H1 (cell line): ENCODE measurements at regions not wholly inside any gene's neighbourhood (a gene's known extent, or its start where the extent isn't known, plus 50 kb on each side); places are given as distances from the start of the nearest gene placed in this dataset.

Source experiments
- CTCF ChIA-PET: fragments of 300-600 bp; sonication (Branson Sonifier 250); formaldehyde crosslinking; loops from one replicate; lab custom pipeline; 2021; ENCODE audit not compliant: partially characterized antibody; lab: Charles Lee
- POLR2A ChIA-PET: fragments of 300-600 bp; sonication (Branson Sonifier 250); formaldehyde crosslinking; loops from one replicate; lab custom pipeline; 2021; ENCODE audit warnings: inconsistent platforms; ENCODE audit not compliant: partially characterized antibody; lab: Charles Lee
- DNase-seq, 2 experiments: peaks; one replicate each; pipeline versions ENCODE4 v3.0.0 to v3.0.0-alpha.2; 2010 to 2022; ENCODE audit warnings: low spot score in 2 of 2, low read depth in 1 of 2, mixed read lengths in 1 of 2
- FAIRE-seq: peaks from 2 replicates; lab custom pipeline; 2011; peaks lifted over from hg19 to GRCh38; lab: Jason Lieb, UNC
- H2AFZ ChIP-seq: 2 replicates; pipeline ENCODE4 v1.8.1; 2012; ENCODE audit warnings: low read length, inconsistent platforms
- H2AK5ac ChIP-seq: 2 replicates; pipeline ENCODE4 v1.6.1; 2013; ENCODE audit warnings: low read depth, low read length
- H2BK120ac ChIP-seq: replicated peaks from 2 replicates; pipeline ENCODE3; 2013; ENCODE audit warnings: low read depth, low read length, inconsistent platforms
- H2BK12ac ChIP-seq: 2 replicates; pipeline ENCODE4 v1.6.1; 2013; ENCODE audit warnings: low read depth, low read length
- H2BK15ac ChIP-seq: 2 replicates; pipeline ENCODE4 v1.6.1; 2013; ENCODE audit warnings: low read length
- H2BK20ac ChIP-seq: 2 replicates; pipeline ENCODE4 v1.6.1; 2013; ENCODE audit warnings: low read length
- H2BK5ac ChIP-seq: 2 replicates; pipeline ENCODE4 v1.6.1; 2013; ENCODE audit warnings: low read depth, low read length
- H3K14ac ChIP-seq: 2 replicates; pipeline ENCODE4 v1.6.1; 2013; ENCODE audit warnings: inconsistent platforms; ENCODE audit not compliant: insufficient read length
- H3K18ac ChIP-seq: 2 replicates; pipeline ENCODE4 v1.6.1; 2013; ENCODE audit warnings: low read length; ENCODE audit errors: extremely low read depth
- H3K23ac ChIP-seq: 2 replicates; pipeline ENCODE4 v1.6.1; 2013; ENCODE audit warnings: inconsistent platforms; ENCODE audit not compliant: insufficient read length
- H3K23me2 ChIP-seq: 2 replicates; pipeline ENCODE4 v1.6.1; 2013; ENCODE audit warnings: low read depth, low read length
- H3K27ac ChIP-seq: 2 replicates; pipeline ENCODE4 v1.6.1; 2011; ENCODE audit warnings: low read depth, low read length, inconsistent platforms
- H3K27me3 ChIP-seq, 4 experiments: replicated peaks in 1 of 4; 1 replicate in 1 of 4; 2 replicates in 3 of 4; pipeline versions ENCODE4 v1.6.1 to v1.8.1; 2011 to 2013; ENCODE audit warnings: low read length in 3 of 4, mild to moderate bottlenecking in 3 of 4, inconsistent platforms in 2 of 4, mixed read lengths in 2 of 4, moderate library complexity in 1 of 4; ENCODE audit not compliant: control insufficient read depth in 3 of 4, insufficient read depth in 3 of 4; ENCODE audit errors: extremely low read depth in 1 of 4
- H3K36me3 ChIP-seq, 4 experiments: 2 replicates each; pipeline versions ENCODE4 v1.6.1 to v1.8.1; 2011 to 2013; ENCODE audit warnings: mild to moderate bottlenecking in 4 of 4, low read length in 3 of 4, moderate library complexity in 2 of 4, control low read depth in 1 of 4, inconsistent platforms in 1 of 4; ENCODE audit not compliant: insufficient read depth in 4 of 4, control insufficient read depth in 2 of 4
- H3K4ac ChIP-seq: replicated peaks from 2 replicates; pipeline ENCODE3; 2013; ENCODE audit warnings: low read length, low read depth, mixed read lengths, inconsistent platforms; ENCODE audit not compliant: insufficient read length
- H3K4me1 ChIP-seq, 4 experiments: replicated peaks in 1 of 4; 1 replicate in 1 of 4; 2 replicates in 3 of 4; pipeline versions ENCODE4 v1.6.1 to v1.8.1; 2011 to 2013; ENCODE audit warnings: low read length in 3 of 4, inconsistent platforms in 2 of 4, mixed read lengths in 1 of 4; ENCODE audit not compliant: insufficient read depth in 4 of 4, control insufficient read depth in 3 of 4
- H3K4me2 ChIP-seq, 2 experiments: 2 replicates each; pipeline versions ENCODE4 v1.6.1 to v1.8.1; 2011 to 2013; ENCODE audit warnings: low read depth in 2 of 2, low read length in 2 of 2, control low read depth in 1 of 2, inconsistent platforms in 1 of 2, mild to moderate bottlenecking in 1 of 2; ENCODE audit not compliant: insufficient read depth in 1 of 2
- H3K4me3 ChIP-seq, 4 experiments: fragments of 200-600, 300-600 bp in 1 of 4; sonication (generic), shearing (Covaris generic), sonication (Bioruptor Twin) in 1 of 4; 2 replicates each; pipeline versions ENCODE4 v1.5.1 to v1.8.1; 2011 to 2016; ENCODE audit warnings: low read length in 4 of 4, low read depth in 3 of 4, control low read depth in 2 of 4, inconsistent platforms in 2 of 4, mild to moderate bottlenecking in 2 of 4, mixed read lengths in 1 of 4, moderate library complexity in 1 of 4; ENCODE audit not compliant: insufficient read depth in 2 of 4; ENCODE audit errors: extremely low read depth in 1 of 4
- H3K56ac ChIP-seq: replicated peaks from 2 replicates; pipeline ENCODE3; 2013; ENCODE audit warnings: low read depth, mild to moderate bottlenecking, mixed read lengths, low read length, inconsistent platforms; ENCODE audit not compliant: insufficient read length
- H3K79me1 ChIP-seq: 2 replicates; pipeline ENCODE4 v1.6.1; 2013; ENCODE audit warnings: low read depth, low read length, control low read depth
- H3K79me2 ChIP-seq, 2 experiments: 2 replicates each; pipeline versions ENCODE4 v1.6.1 to v1.8.1; 2012 to 2013; ENCODE audit warnings: low read length in 2 of 2, mild to moderate bottlenecking in 2 of 2, inconsistent platforms in 1 of 2; ENCODE audit not compliant: insufficient read depth in 2 of 2, control insufficient read depth in 1 of 2
- H3K9ac ChIP-seq, 4 experiments: replicated peaks in 1 of 4; 1 replicate in 1 of 4; 2 replicates in 3 of 4; pipeline versions ENCODE4 v1.6.1 to v1.8.1; 2011 to 2013; ENCODE audit warnings: low read depth in 3 of 4, low read length in 3 of 4, control low read depth in 2 of 4, mild to moderate bottlenecking in 2 of 4, moderate library complexity in 2 of 4, inconsistent platforms in 1 of 4; ENCODE audit errors: extremely low read depth in 1 of 4
- H3K9me3 ChIP-seq, 2 experiments: 2 replicates each; pipeline versions ENCODE4 v1.6.1 to v1.8.1; 2012 to 2013; ENCODE audit warnings: mild to moderate bottlenecking in 2 of 2, moderate library complexity in 2 of 2, control low read depth in 1 of 2, inconsistent platforms in 1 of 2, low read depth in 1 of 2, low read length in 1 of 2, mixed read lengths in 1 of 2; ENCODE audit not compliant: insufficient read depth in 2 of 2
- H4K20me1 ChIP-seq, 2 experiments: replicated peaks in 1 of 2; 2 replicates each; pipeline versions ENCODE3 to v1.8.1; 2011 to 2013; ENCODE audit warnings: inconsistent platforms in 2 of 2, low read length in 2 of 2, mild to moderate bottlenecking in 1 of 2; ENCODE audit not compliant: insufficient read depth in 2 of 2, control insufficient read depth in 1 of 2
- H4K5ac ChIP-seq: 2 replicates; pipeline ENCODE4 v1.6.1; 2013; ENCODE audit warnings: low read length, low read depth, mixed read lengths, inconsistent platforms; ENCODE audit not compliant: insufficient read length
- H4K8ac ChIP-seq: 2 replicates; pipeline ENCODE4 v1.8.0; 2013; ENCODE audit warnings: mild to moderate bottlenecking, moderate library complexity, low read length, inconsistent platforms; ENCODE audit not compliant: insufficient read depth; ENCODE audit errors: extremely low read depth
- H4K91ac ChIP-seq: replicated peaks from 2 replicates; pipeline ENCODE3; 2013; ENCODE audit warnings: low read length, mixed read lengths, inconsistent platforms; ENCODE audit not compliant: insufficient read length
- ATF2 ChIP-seq: IDR thresholded peaks from 2 replicates; pipeline ENCODE4 v1.6.1; 2012; ENCODE audit warnings: low read length, inconsistent platforms
- BRCA1 ChIP-seq: IDR thresholded peaks from 2 replicates; pipeline ENCODE4 v1.6.1; 2012; ENCODE audit warnings: low read depth, low read length, improper control_type of control experiment
- CEBPB ChIP-seq: IDR thresholded peaks from 2 replicates; pipeline ENCODE4 v1.6.1; 2012; ENCODE audit warnings: low read depth, low read length
- CTBP2 ChIP-seq: IDR thresholded peaks from 2 replicates; pipeline ENCODE4 v1.7.0; 2011; ENCODE audit warnings: borderline replicate concordance, mild to moderate bottlenecking, moderate library complexity, mixed read lengths, low read length; ENCODE audit not compliant: insufficient read depth, insufficient read length
- EGR1 ChIP-seq: IDR thresholded peaks from 2 replicates; pipeline ENCODE4 v1.6.1; 2011; ENCODE audit warnings: low read depth, low read length, borderline replicate concordance
- NANOG ChIP-seq: IDR thresholded peaks from 2 replicates; pipeline ENCODE4 v1.6.1; 2011; ENCODE audit warnings: low read length, low read depth, mild to moderate bottlenecking, inconsistent platforms; ENCODE audit not compliant: insufficient read depth, poor library complexity, severe bottlenecking
- NRF1 ChIP-seq: IDR thresholded peaks from 2 replicates; pipeline ENCODE4 v1.6.1; 2011; ENCODE audit warnings: mild to moderate bottlenecking, low read depth, low read length, improper control_type of control experiment
- POLR2AphosphoS5 ChIP-seq: IDR thresholded peaks from 2 replicates; pipeline ENCODE4 v1.6.1; 2011; ENCODE audit warnings: low read depth, low read length
- SUZ12 ChIP-seq: fragments of 200-600 bp; sonication (generic); IDR thresholded peaks from 2 replicates; pipeline ENCODE4 v1.6.1; 2012; ENCODE audit warnings: mild to moderate bottlenecking, inconsistent platforms, low read length, moderate library complexity, mixed read lengths
- USF2 ChIP-seq: IDR thresholded peaks from 2 replicates; pipeline ENCODE4 v1.6.1; 2011; ENCODE audit warnings: low read length, improper control_type of control experiment
- WGBS, 2 experiments: shearing (Covaris generic) in 1 of 2; methylation state at CpG; one replicate each; pipeline versions ENCODE4 v1.1.6 to v1.1.7; 2013 to 2015; ENCODE audit warnings: low lambda C conversion rate in 2 of 2, mixed read lengths in 2 of 2, inconsistent platforms in 1 of 2, low coverage in 1 of 2, missing lambda C conversion rate in 1 of 2; ENCODE audit not compliant: insufficient replicate concordance in 2 of 2, insufficient coverage in 1 of 2, insufficient read length in 1 of 2; ENCODE audit errors: extremely low coverage in 1 of 2, missing lambda C conversion rate in 1 of 2; 5-methylcytosine and 5-hydroxymethylcytosine counted together

GRCh38 chr12:92042791-92043531 lies 102.7 kb downstream of the BTG1 start:
- Histone ChIP-seq H2BK15ac (no peak overlapping the region), H3K4me1 (peaks cover 0 to 9% (median 9%) of the 10 kb centered on the region in 4 experiments; a peak in 4 of 7 replicates), H4K8ac (no peak overlapping the region), H2BK120ac (no peak overlapping the region), H3K9ac (no peak overlapping the region), H3K23me2 (no peaks in the 10 kb centered on the region), H3K27ac (no peak overlapping the region), H2AK5ac (no peak overlapping the region), H2BK5ac (no peak overlapping the region), H2BK12ac (no peak overlapping the region), H2BK20ac (no peak overlapping the region), H3K36me3 (no peaks in the 10 kb centered on the region), H3K56ac (no peak overlapping the region), H3K79me1 (no peaks in the 10 kb centered on the region), H3K18ac (no peak overlapping the region), H3K4me3 (no peak overlapping the region), H3K4me2 (no peak overlapping the region), H3K23ac (no peak overlapping the region), H4K91ac (no peak overlapping the region), H3K79me2 (no peaks in the 10 kb centered on the region), H3K27me3 (no peaks in the 10 kb centered on the region), H3K4ac (no peak overlapping the region), H3K9me3 (no peaks in the 10 kb centered on the region), H4K20me1 (no peaks in the 10 kb centered on the region), H4K5ac (no peak overlapping the region), H2AFZ (no peak overlapping the region), H3K14ac (no peak overlapping the region)
- DNase-seq (no peak), FAIRE-seq (no peak)
- ChIA-PET CTCF (interaction anchor here (0.6 to 1.5 kb wide), 3 partner anchors 11 to 656 kb away, joined by 3 to 4 read pairs (median 3); no protein-coding TSS in a partner anchor), POLR2A (interaction anchor here (0.6 to 0.7 kb wide), 2 partner anchors 15 to 64 kb away, joined by 3 read pairs; no protein-coding TSS in a partner anchor)
- WGBS, 2 experiments: 85% methylated on average over 5 of the region's 5 CpGs; no CpG with 5 or more reads in 1 of the 2 experiments
- no peak for TF ChIP-seq BRCA1
- no peak for TF ChIP-seq EGR1
- TF ChIP-seq ATF2: no peak
- no peak for TF ChIP-seq SUZ12
- TF ChIP-seq CTBP2: no peak
- no peak for TF ChIP-seq CEBPB
- TF ChIP-seq USF2: no peak
- no peak for TF ChIP-seq NRF1
- TF ChIP-seq NANOG: no peak
- no peak for TF ChIP-seq POLR2AphosphoS5
